ENCODE measurements at regions not wholly inside any gene's neighbourhood (a gene's known extent, or its start where the extent isn't known, plus 50 kb on each side); places are given as distances from the start of the nearest gene placed in this dataset.

- DNase-seq (ENCODE audit: extremely low spot score, unreplicated experiment), result no peak
- peaks cover 9% of the 10 kb centered on the region for H3K9me3 Mint-ChIP-seq (ENCODE audit: unreplicated experiment)
- H3K27me3 Mint-ChIP-seq (ENCODE audit: unreplicated experiment), result peaks cover 26% of the 10 kb centered on the region
- H3K36me3 Mint-ChIP-seq (ENCODE audit: unreplicated experiment), result no peaks in the 10 kb centered on the region
- no peak overlapping the region for H3K4me3 Mint-ChIP-seq (ENCODE audit: unreplicated experiment)
- TF ChIP-seq CTCF (IDR thresholded peaks at IDR 0.05), result no peak
- no peak overlapping the region for H3K27ac Mint-ChIP-seq (ENCODE audit: unreplicated experiment)
- H3K4me1 Mint-ChIP-seq (ENCODE audit: unreplicated experiment), result no peaks in the 10 kb centered on the region
Measured at GRCh38 chr2:53544871-53545558, 222.6 kb upstream of the CHAC2 start.

GRCh38 chr2:53543083-53543482, 224.5 kb upstream of the CHAC2 start:
- TF ChIP-seq CTCF (IDR thresholded peaks at IDR 0.05), result no peak
- peaks cover 28% of the 10 kb centered on the region for H3K27me3 Mint-ChIP-seq (ENCODE audit: unreplicated experiment)
- DNase-seq (ENCODE audit: extremely low spot score, unreplicated experiment), result no peak
- no peak overlapping the region for H3K4me3 Mint-ChIP-seq (ENCODE audit: unreplicated experiment)
- no peaks in the 10 kb centered on the region for H3K4me1 Mint-ChIP-seq (ENCODE audit: unreplicated experiment)
- H3K36me3 Mint-ChIP-seq (ENCODE audit: unreplicated experiment), result no peaks in the 10 kb centered on the region
- no peak overlapping the region for H3K27ac Mint-ChIP-seq (ENCODE audit: unreplicated experiment)
- peaks cover 9% of the 10 kb centered on the region for H3K9me3 Mint-ChIP-seq (ENCODE audit: unreplicated experiment)

- H3K9me3 Mint-ChIP-seq (ENCODE audit: unreplicated experiment), result peaks cover 9% of the 10 kb centered on the region
- no peak for DNase-seq (ENCODE audit: extremely low spot score, unreplicated experiment)
- H3K27ac Mint-ChIP-seq (ENCODE audit: unreplicated experiment), result no peak overlapping the region
- no peak for TF ChIP-seq CTCF (IDR thresholded peaks at IDR 0.05)
- no peak overlapping the region for H3K4me3 Mint-ChIP-seq (ENCODE audit: unreplicated experiment)
- H3K27me3 Mint-ChIP-seq (ENCODE audit: unreplicated experiment), result peaks cover 12% of the 10 kb centered on the region
- H3K4me1 Mint-ChIP-seq (ENCODE audit: unreplicated experiment), result no peaks in the 10 kb centered on the region
- no peaks in the 10 kb centered on the region for H3K36me3 Mint-ChIP-seq (ENCODE audit: unreplicated experiment)
Measured at GRCh38 chr2:53536583-53537361, 230.8 kb upstream of the CHAC2 start.

- Mint-ChIP-seq H3K9me3 (ENCODE audit: unreplicated experiment) (no peaks in the 10 kb centered on the region), H3K36me3 (ENCODE audit: unreplicated experiment) (no peaks in the 10 kb centered on the region), H3K27ac (ENCODE audit: unreplicated experiment) (no peak overlapping the region), H3K4me3 (ENCODE audit: unreplicated experiment) (no peak overlapping the region), H3K27me3 (ENCODE audit: unreplicated experiment) (peaks cover 9% of the 10 kb centered on the region), H3K4me1 (ENCODE audit: unreplicated experiment) (no peaks in the 10 kb centered on the region)
- DNase-seq (ENCODE audit: extremely low spot score, unreplicated experiment), result no peak
- no peak for TF ChIP-seq CTCF (IDR thresholded peaks at IDR 0.05)
Measured at GRCh38 chr2:53535234-53535840, 232.3 kb upstream of the CHAC2 start.

GRCh38 chr2:53530126-53530525, 237.5 kb upstream of the CHAC2 start:
- no peak for TF ChIP-seq CTCF (IDR thresholded peaks at IDR 0.05)
- Mint-ChIP-seq H3K4me3 (ENCODE audit: unreplicated experiment) (no peak overlapping the region), H3K4me1 (ENCODE audit: unreplicated experiment) (no peaks in the 10 kb centered on the region), H3K9me3 (ENCODE audit: unreplicated experiment) (peaks cover 8% of the 10 kb centered on the region), H3K36me3 (ENCODE audit: unreplicated experiment) (no peaks in the 10 kb centered on the region), H3K27me3 (ENCODE audit: unreplicated experiment) (peaks cover 12% of the 10 kb centered on the region), H3K27ac (ENCODE audit: unreplicated experiment) (no peak overlapping the region)
- no peak for DNase-seq (ENCODE audit: extremely low spot score, unreplicated experiment)
